Heart right ventricle (tissue), 16 donors: ENCODE measurements at regions not wholly inside any gene's neighbourhood (a gene's known extent, or its start where the extent isn't known, plus 50 kb on each side); places are given as distances from the start of the nearest gene placed in this dataset.

Source experiments
- ATAC-seq, 8 donors: fragments of 200-7000 bp; cut with Tn5 transposase; one replicate each; pipeline ENCODE4 v1.9.1; 2020; ENCODE audit warnings: mild to moderate bottlenecking in 8 of 8, moderate library complexity in 8 of 8, moderate number of reproducible peaks in 1 of 8
- DNase-seq, 2 donors: peaks; one replicate each; pipeline ENCODE4 v3.0.0-alpha.2; 2020
- H3K27ac ChIP-seq, 10 donors: fragments of 200-600 bp; sonication (generic) in 2 of 10; one replicate each; pipeline versions ENCODE4 v1.5.0 to v1.8.0; 2020 to 2022; ENCODE audit warnings: mild to moderate bottlenecking in 3 of 10
- H3K27me3 ChIP-seq, 7 donors: fragments of 200-600 bp; one replicate each; pipeline ENCODE4 v1.8.0; 2021 to 2022; ENCODE audit warnings: mild to moderate bottlenecking in 2 of 7
- H3K36me3 ChIP-seq, 9 donors: fragments of 200-600 bp; sonication (generic) in 1 of 9; one replicate each; pipeline versions ENCODE4 v1.5.0 to v1.8.0; 2020 to 2022; ENCODE audit warnings: mild to moderate bottlenecking in 2 of 9
- H3K4me1 ChIP-seq, 9 donors: fragments of 200-600 bp; sonication (generic) in 1 of 9; one replicate each; pipeline versions ENCODE4 v1.5.0 to v1.8.0; 2020 to 2022; ENCODE audit warnings: mild to moderate bottlenecking in 4 of 9
- H3K4me3 ChIP-seq, 10 donors: fragments of 200-600 bp; sonication (generic) in 2 of 10; one replicate each; pipeline versions ENCODE4 v1.5.0 to v1.8.0; 2020 to 2022; ENCODE audit warnings: mild to moderate bottlenecking in 7 of 10, moderate library complexity in 2 of 10
- H3K9me3 ChIP-seq, 11 donors: fragments of 200-600 bp in 10 of 11; sonication (generic) in 2 of 11; one replicate each; pipeline versions ENCODE4 v1.5.0 to v1.8.0; 2013 to 2022; ENCODE audit warnings: mild to moderate bottlenecking in 2 of 11, control low read depth in 1 of 11, moderate library complexity in 1 of 11
- WGBS, 2 donors: extraction: QIAGEN DNeasy Blood & Tissue Kit; methylation state at CpG; one replicate each; pipeline ENCODE4 v1.1.7; 2013; ENCODE audit warnings: inconsistent platforms in 1 of 2; 5-methylcytosine and 5-hydroxymethylcytosine counted together
- intact Hi-C, 10 donors: fragments of 100-400 bp; cut with DNase I; formaldehyde crosslinking; loops; one replicate each; pipeline versions ENCODE4 v1.11.1 to v1.14.2; 2022
- TF ChIP-seq, protein P1 (sequence below), 9 donors: fragments of 200-600 bp; sonication (generic) in 2 of 9; IDR thresholded peaks; one replicate each; pipeline versions ENCODE4 v1.5.0 to v1.8.0; 2021 to 2022; ENCODE audit warnings: antibody characterized with exemption in 9 of 9, mild to moderate bottlenecking in 5 of 9, moderate library complexity in 1 of 9
- donor health status: Arrhythmogenic right ventricular cardiomyopathy.
- donor health status: ischemic (EF 13 %, LVEDD 7.1; RV severe dilation, severe dysfunction).
- donor health status: healthy with polysubstance abuse.
- donor health status: DM: no; HTN: yes; CAD: no.
- donor health status: DM: no; HTN: no; CAD: no.
- donor health status: ischemic (EF 25% LVEDD 6.9; RV normal size, moderate dysfunction).
- donor health status: ischemic (EF 25% LVEDD 5.7; RV mildly dilated, moderate dysfunction).
- donor health status: healthy.
- donor health status: DM: yes; HTN: yes; CAD: no.
- donor health status: Ischemic cardiomyopathy.
- donor health status: ischemic (EF 35%, LVEDD 5.7; RV mildly dilated, moderate dysfunction).
- donor health status: nonischemic (EF 11% LVEDD 7.7; RV severe dilation, severe dysfunction).
- donor health status: DM: yes; HTN: yes; CAD: no.
- donor health status: PGD.
- donor health status: ischemic (EF 29% LVEDD 5.4; RV normal size, mild dysfunction).
- donor health status: nonischemic (EF 23%, LVEDD 6.1; RV moderate dilation, normal function).

DNA sequence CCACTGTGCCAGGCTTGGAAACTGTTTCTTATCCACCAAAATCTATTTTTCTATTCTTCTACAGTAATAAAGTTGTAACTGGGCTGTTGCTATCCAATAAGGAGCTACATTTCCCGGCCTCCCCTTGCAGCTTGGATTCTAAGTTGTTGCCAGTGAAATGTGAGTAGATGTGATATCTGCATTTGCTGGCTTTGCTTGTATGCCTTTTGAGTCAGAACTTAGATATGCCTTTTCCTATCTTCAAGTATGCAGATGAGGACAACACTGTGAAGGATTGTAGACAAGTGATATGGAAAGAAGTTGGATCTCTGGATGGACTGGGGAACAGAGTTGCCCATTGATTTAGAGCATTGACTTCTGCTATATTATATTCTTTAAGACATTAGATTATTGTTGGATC, 236.9 kb downstream of the REEP3 start:
- TF ChIP-seq, protein P1, sequence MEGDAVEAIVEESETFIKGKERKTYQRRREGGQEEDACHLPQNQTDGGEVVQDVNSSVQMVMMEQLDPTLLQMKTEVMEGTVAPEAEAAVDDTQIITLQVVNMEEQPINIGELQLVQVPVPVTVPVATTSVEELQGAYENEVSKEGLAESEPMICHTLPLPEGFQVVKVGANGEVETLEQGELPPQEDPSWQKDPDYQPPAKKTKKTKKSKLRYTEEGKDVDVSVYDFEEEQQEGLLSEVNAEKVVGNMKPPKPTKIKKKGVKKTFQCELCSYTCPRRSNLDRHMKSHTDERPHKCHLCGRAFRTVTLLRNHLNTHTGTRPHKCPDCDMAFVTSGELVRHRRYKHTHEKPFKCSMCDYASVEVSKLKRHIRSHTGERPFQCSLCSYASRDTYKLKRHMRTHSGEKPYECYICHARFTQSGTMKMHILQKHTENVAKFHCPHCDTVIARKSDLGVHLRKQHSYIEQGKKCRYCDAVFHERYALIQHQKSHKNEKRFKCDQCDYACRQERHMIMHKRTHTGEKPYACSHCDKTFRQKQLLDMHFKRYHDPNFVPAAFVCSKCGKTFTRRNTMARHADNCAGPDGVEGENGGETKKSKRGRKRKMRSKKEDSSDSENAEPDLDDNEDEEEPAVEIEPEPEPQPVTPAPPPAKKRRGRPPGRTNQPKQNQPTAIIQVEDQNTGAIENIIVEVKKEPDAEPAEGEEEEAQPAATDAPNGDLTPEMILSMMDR (IDR thresholded peaks at IDR 0.05) = no peak
- H3K9me3 ChIP-seq = peaks cover 0 to 4% (median 0%) of the 10 kb centered on the region in 11 donors
- no peaks in the 10 kb centered on the region for H3K36me3 ChIP-seq
- H3K27me3 ChIP-seq = no peaks in the 10 kb centered on the region
- intact Hi-C loops = no loop called here
- ATAC-seq (no peak), DNase-seq (no peak)
- H3K27ac ChIP-seq = no peak overlapping the region
- WGBS, 2 donors = 69 to 71% methylated on average over 1 of the region's 1 CpG
- no peak overlapping the region for H3K4me3 ChIP-seq
- peaks cover 0 to 21% (median 8%) of the 10 kb centered on the region in 9 donors for H3K4me1 ChIP-seq

- H3K9me3 ChIP-seq = peaks cover 0 to 4% (median 0%) of the 10 kb centered on the region in 11 donors
- H3K4me1 ChIP-seq = peaks cover 0 to 21% (median 8%) of the 10 kb centered on the region in 9 donors
- DNase-seq (no peak), ATAC-seq (no peak)
- 79% methylated on average over 7 of the region's 7 CpGs for WGBS, 2 donors
- TF ChIP-seq, protein P1 (IDR thresholded peaks at IDR 0.05) = no peak
- no peaks in the 10 kb centered on the region for H3K27me3 ChIP-seq
- intact Hi-C loops = no loop called here
- H3K36me3 ChIP-seq = no peaks in the 10 kb centered on the region
- H3K27ac ChIP-seq = peak overlapping the region in 5 of 10 donors; percentile 10 to 77 (median 50)
- H3K4me3 ChIP-seq = no peak overlapping the region
These were observed 238.1 kb downstream of the REEP3 start for GRCh38 chr10:63759335-63759734.

DNA sequence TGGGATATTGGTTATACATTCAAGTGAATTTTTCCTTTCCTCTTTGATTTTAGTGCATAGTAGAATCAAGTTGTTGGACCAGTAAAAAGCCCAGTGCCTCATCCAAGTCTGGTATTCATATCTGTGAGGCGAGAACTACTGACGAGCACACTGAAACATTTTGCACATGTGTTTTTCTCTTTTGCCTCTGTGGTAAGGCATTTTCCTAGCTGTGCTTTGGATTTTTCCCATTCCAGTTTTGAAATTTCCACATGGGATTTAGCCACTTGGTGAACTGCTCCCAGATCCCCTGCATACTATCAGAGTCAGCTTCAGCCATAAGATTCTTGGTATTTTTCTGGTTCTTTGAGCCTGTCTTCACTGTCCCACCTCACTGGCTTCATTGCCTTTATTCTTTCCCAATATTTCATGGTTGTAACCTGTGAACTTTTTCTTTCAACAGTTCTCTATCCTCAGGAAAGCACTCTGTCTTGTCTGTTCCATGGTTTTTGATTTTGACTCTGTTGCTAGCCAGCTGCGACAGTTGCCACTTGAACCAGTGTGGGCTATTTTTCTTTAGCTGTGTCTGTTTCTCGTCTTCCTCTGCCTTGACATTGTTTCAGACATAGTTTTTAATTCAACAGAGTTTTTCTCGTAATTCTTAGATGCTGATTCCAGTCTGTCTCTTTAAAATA, 239.0 kb downstream of the REEP3 start:
- Histone ChIP-seq H3K4me1 (peaks cover 0 to 21% (median 8%) of the 10 kb centered on the region in 9 donors), H3K36me3 (no peaks in the 10 kb centered on the region), H3K27ac (peak overlapping the region in 9 of 10 donors; percentile 20 to 77 (median 50)), H3K4me3 (no peak overlapping the region), H3K27me3 (no peaks in the 10 kb centered on the region), H3K9me3 (no peaks in the 10 kb centered on the region)
- DNase-seq (no peak), ATAC-seq (peak in 7 of 8 donors; percentile 23 to 77 (median 66))
- intact Hi-C loops = loop anchor here in 1 of 10 donors (5.0 kb wide), 1 partner anchor 33 kb away; no protein-coding TSS in a partner anchor
- 39 to 45% methylated on average over 5 of the region's 5 CpGs for WGBS, 2 donors
- TF ChIP-seq, protein P1 (IDR thresholded peaks at IDR 0.05) = no peak

- Histone ChIP-seq H3K4me3 (no peak overlapping the region), H3K36me3 (no peaks in the 10 kb centered on the region), H3K27ac (peak overlapping the region in 8 of 10 donors; percentile 8 to 77 (median 50)), H3K27me3 (no peaks in the 10 kb centered on the region), H3K9me3 (no peaks in the 10 kb centered on the region), H3K4me1 (peaks cover 0 to 21% (median 8%) of the 10 kb centered on the region in 9 donors)
- intact Hi-C loops = loop anchor here in 1 of 10 donors (5.0 kb wide), 1 partner anchor 33 kb away; no protein-coding TSS in a partner anchor
- TF ChIP-seq, protein P1 (IDR thresholded peaks at IDR 0.05) = no peak
- ATAC-seq (peak in 2 of 8 donors; percentile 60 to 64), DNase-seq (no peak)
- 37 to 49% methylated on average over 1 of the region's 1 CpG for WGBS, 2 donors
These were observed 239.5 kb downstream of the REEP3 start for GRCh38 chr10:63760708-63761047.
